NCI-H2107 treated with DMSO at 0.1 percent for 48 hours (cell line): ENCODE measurements at regions not wholly inside any gene's neighbourhood (a gene's known extent, or its start where the extent isn't known, plus 50 kb on each side); places are given as distances from the start of the nearest gene placed in this dataset.

Experiments
- DNase-seq: peaks from one replicate; lab custom pipeline; 2025; ENCODE audit not compliant: unreplicated experiment; lab: John Stamatoyannopoulos, UW

- no peak for DNase-seq
Measured at GRCh38 chr4:57633212-57633859, 523.2 kb upstream of the IGFBP7 start.

DNA sequence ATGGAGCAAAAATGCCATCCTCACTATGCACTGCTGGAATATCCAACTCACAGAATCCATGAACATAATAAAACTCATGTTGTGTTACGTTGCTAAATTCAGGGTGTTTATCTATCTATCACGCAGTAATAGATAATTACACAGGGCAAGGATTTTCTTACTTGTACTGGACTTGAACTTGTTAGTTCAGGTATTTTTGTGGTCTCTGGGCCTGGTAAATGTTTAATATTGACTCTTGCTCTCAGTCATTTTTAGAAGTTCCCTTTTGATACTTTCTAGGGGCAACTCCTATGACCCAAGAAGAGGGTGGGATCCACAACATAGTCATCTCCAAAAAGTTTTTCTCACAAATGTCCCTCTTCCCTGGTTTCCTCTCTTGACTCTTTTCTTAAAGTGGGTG is 522.4 kb upstream of the IGFBP7 start:
- DNase-seq: no peak

DNA sequence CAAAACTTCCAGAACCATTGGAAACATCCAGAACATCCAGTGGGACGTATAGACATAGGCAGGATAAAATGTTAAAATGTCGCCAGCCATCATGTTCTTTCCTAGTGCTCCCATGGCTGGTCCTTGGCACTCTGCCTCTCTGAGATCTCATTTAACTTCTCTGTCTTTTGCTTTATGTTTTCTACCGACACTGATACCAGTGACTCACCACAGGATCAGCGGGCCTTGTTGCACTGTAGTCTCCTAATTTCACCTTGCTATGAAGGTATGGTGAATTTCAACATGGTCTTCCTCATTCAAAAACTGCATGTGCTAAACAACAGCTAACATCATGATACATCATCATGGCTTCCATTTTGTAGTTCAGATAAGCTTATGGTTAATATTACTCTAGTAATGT is 521.0 kb upstream of the IGFBP7 start:
- DNase-seq: no peak

GRCh38 chr4:57628004-57628403 is 517.8 kb upstream of the IGFBP7 start:
- DNase-seq: no peak

DNA sequence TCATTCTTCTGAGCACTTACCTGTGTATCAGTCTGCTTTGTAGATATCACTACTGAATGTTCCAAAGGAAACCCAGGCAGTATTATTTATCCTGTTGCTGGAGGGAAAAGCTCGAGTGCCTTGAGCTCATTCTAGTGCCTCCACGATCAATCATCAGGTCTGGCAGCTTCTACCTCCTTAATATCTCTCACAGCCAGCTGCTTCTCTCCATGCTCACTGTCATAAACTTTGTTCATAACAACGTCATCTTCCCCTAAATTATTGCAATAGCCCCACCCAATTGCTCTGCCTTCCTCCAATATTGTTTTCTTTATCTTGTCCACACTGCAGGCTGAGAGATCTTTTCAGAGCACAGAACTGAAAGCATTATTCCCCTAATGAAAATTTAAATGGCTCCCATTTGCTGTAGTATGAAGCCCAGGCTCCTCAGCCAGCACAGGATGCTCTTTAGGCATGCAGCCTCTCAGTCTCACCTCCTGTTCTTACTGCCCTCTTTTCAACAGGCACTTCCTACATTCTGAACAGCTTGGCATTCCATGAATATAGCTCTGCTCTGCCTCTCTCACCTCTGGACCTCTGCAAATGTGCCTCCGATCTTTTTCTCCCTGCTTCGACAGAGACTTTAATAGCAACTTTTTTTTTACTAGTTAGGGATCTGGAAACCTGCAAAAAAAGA is 504.2 kb upstream of the IGFBP7 start:
- DNase-seq: no peak

- DNase-seq: no peak
Measured at GRCh38 chr4:57612279-57612678, 502.1 kb upstream of the IGFBP7 start.

DNA sequence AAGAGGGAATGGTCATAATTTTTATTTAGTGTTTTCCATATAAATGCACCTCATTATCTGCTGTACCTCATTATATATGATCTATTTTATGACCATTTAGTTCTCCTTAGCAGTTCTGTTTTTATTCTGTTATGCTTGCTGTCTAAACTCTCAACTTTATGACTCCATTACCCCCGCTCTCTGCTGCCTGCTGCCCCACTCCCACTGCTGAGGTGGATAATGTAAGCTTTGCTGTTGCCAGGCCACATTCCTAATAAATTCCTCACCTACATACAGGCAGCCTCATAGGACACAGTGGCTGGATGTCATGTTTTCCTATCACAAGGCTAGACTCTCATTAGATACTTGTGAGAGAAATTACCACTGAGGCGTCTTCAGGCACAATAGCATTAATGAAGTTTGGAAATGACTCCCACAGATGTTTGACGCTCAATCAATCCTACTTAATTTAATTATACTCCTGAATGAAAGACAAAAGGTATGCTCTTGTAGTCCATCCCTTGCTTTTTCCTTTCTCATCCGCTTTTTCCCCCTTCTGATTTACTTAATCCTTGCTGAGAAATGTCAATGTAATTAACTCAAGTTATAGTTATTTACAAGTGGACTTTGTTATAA is 497.5 kb upstream of the IGFBP7 start:
- no peak for DNase-seq

- no peak for DNase-seq
Measured at GRCh38 chr4:57605376-57605775, 495.2 kb upstream of the IGFBP7 start.

DNA sequence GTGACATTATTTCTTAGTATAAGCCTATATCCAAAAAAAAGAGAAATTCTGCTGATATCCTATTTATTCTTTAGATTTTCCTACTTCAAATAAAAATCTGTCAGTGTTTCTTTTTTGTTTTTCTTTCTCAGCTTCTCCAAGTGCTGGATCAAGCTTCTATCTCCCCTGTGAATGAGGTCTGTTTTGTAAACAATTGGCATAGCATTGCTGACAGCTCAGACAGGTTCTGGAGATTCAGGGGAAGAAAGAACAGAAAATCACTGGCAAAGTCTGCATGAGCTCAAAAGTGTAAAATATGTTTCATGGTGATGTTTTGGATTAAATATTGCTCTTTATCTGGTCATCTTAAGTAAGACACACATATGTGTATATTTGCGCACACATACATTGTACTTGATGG is 492.0 kb upstream of the IGFBP7 start:
- DNase-seq: no peak

DNA sequence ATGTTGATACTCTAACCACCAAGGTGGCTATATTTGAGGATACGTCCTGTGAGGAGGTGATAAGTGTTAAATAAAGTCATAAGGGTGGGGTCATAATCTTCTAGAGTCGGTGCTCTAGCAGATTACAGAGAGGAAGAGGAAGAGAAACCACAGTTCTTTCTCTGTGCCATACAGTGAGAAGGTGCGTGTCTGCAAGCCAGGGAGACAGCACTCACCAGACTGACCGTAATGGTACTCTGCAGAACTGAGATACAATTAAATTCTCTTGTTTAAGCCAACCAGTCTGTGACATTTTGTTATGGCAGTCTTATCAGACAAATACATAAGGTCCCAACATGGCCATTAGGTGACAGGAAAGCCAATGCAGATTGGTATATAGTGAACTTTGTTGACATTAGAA is 480.9 kb upstream of the IGFBP7 start:
- no peak for DNase-seq

DNA sequence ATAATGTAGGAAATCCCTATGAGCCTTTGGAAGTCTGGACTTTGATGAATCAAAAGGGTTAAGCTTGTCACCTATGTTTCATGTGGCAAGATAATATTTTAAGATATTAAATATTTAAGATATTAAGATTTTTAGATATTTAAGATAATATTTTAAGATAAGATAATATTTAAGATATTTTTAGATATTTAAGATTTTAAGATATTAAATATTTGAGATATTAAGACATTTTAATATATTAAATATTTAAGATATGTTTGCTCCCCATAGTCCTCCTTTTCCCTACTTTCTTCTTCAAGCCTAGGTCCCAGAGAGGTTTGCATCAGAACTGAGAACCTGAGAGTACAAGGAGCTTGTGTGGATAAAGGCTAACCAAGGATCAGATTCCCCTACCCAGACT is 478.4 kb upstream of the IGFBP7 start:
- DNase-seq: no peak

- DNase-seq: no peak
Measured at GRCh38 chr4:57580710-57581599, 470.8 kb upstream of the IGFBP7 start.

DNA sequence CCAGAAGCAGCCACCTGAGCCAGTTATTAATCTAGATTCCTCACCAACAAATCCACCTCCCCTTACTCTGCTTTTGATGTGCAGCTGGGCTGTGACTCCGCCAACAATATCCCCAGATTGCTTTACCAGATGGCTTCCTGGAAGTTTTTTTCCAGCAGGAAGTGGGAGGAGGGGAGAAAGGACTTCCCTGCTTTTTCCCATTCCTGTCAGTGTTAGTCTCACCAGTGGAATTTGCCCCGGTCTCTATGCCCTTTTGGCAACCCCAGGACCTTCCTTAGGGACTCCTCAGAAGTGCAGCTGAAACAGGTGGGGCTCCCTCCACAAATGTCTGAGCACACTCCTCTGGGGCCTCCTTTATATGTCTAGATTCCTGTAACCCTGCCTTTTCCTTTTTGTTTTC is 465.2 kb upstream of the IGFBP7 start:
- DNase-seq: no peak

GRCh38 chr4:57554556-57555092 is 444.4 kb upstream of the IGFBP7 start:
- DNase-seq: no peak

DNA sequence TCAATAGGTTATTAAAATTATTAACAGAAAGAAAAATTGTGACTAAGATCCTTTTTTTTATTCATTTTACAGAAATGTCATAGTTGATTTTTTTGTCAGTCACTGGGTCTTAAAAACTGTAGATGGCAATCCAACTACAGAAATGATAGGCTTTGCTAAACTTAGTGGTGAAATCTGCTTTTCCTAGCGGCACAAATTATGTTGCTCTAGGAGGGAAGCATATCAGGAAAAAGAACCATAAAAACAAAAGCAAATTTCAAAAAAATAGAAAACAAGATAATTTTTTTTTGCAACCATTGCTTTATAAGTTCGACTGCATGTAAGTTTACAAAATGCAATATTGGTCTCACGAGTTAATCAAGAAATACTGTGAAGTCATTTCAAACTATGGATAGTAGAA is 443.5 kb upstream of the IGFBP7 start:
- DNase-seq: no peak

- no peak for DNase-seq
Measured at GRCh38 chr4:57550198-57550597, 440.0 kb upstream of the IGFBP7 start.

GRCh38 chr4:57548856-57549255 is 438.7 kb upstream of the IGFBP7 start:
- DNase-seq: no peak

GRCh38 chr4:57544811-57545654 is 434.8 kb upstream of the IGFBP7 start:
- no peak for DNase-seq

DNA sequence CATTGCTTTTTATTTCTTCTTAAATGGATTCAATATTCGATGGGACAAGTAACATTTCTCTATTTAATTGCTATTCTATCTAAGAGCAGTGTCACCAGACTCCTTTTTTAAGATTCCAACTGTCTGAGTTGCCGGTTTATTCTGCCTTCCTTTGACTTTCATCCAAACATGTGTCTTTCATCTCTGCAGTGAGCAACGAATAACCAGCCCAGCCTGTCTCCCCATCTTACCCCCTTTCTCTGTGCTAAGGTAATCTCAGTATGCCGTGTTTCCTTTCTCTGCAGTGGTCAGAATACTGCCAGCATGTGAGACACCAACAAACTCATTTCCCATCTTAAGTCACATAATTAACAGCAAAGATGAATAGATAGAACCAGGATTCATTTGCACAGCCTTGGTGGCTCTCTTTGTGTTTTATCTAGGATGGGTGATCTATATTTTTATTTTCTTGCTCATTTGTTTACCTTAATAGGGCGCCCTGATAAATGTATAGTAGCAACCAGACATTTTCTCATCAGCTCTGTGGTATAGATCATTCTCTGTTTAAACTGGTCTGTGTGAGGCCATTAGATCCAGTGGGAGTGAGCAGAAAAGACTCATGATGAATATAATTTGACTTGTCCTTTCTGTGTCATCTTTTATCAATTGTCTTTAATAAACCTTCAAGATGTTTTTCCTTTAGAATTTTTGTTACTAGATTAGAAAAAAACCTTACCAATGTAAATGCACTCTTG is 394.8 kb upstream of the IGFBP7 start:
- no peak for DNase-seq

- no peak for DNase-seq
Measured at GRCh38 chr4:57504139-57504538, 394.0 kb upstream of the IGFBP7 start.
